ENCODE measurements at regions not wholly inside any gene's neighbourhood (a gene's known extent, or its start where the extent isn't known, plus 50 kb on each side); places are given as distances from the start of the nearest gene placed in this dataset.

DNA sequence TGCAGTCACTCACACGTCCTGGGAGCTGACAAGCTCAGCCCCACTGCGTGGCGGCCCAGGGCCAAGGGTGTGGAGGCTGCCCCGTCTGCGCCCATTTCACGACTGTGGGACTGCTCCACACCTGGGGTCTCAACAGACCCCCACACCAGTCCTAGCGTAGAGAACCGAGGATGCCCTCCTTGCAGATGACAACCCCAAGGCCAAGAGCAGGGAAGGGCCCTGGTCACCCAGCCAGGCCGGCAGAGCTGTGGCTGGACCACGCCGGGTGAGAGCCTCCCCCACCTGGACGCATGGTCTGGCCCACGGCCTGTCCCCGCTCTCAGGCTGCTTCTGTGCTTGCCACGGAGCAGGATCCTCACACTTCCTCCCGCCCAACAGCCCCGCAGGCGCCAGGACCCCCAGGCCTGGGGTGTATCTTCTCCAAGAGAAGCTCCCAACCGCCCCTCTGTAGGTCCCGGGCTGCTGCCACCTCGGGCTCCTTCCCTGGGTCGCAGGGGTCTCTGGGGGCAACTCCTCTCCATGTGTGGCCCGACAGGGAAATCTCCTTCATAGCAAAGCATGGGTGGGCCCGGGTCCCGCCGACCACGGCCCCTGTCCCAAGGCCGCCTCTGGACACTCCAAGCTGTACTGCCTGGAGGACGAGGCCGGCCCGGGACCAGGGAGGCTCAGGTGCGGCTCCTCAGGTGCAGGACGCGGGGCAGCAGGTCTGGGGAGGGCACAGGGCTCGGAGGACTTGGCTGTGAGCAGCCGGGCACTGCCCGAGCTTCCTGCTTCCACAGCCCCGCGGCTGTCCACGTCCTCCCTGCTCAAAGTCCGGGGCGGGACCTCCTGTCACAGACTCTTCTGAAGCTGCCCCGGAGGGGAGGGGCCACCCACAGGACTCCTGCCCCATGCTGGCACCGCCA, 88.8 kb downstream of the FOXL3 start:
- in situ Hi-C loops (cut with HindIII; ENCODE audit: low pct_ligation_motif_present, low sequenced_read_pairs): no loop called here

DNA sequence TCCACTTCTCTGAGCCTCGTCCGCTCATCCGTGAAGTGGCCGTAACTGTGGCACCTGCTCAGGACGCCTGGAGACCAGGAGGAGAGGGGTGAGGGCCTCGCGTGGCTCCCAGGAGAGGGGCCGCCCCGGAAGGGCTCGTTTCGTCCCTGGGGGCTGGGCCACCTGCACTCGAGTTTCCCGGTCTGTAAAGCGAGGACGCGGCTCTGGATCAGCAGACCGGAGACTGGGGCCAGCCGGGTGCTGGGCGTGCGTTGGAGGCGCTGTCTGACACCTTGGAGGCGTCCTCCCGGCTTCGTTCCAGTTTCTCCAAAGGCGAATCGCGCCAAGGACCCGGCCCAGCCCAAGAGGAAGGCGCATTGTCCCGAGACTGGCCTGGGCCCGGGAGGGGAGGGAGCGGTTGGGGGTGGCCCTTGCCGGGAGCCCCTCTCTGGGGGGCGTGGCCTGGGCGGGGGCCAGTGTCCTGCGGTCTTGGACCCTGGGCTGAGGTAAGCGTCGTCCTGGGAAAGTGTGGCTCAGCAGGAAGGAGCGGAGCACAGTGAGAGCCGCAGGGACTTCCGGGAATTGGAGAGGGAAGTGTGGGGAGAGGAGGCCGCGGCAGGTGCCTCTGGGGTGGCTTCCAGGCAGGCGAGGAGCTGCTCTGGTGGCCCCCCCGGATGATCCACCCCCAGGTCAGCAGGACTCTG, 89.6 kb downstream of the FOXL3 start:
- H3K27ac ChIP-seq: no peak overlapping the region
- no peak overlapping the region for H3K4me3 ChIP-seq (ENCODE audit: low read depth, low read length)
- in situ Hi-C loops (cut with HindIII; ENCODE audit: low pct_ligation_motif_present, low sequenced_read_pairs): no loop called here
- DNase-seq: no peak
- TF ChIP-seq, protein P1, sequence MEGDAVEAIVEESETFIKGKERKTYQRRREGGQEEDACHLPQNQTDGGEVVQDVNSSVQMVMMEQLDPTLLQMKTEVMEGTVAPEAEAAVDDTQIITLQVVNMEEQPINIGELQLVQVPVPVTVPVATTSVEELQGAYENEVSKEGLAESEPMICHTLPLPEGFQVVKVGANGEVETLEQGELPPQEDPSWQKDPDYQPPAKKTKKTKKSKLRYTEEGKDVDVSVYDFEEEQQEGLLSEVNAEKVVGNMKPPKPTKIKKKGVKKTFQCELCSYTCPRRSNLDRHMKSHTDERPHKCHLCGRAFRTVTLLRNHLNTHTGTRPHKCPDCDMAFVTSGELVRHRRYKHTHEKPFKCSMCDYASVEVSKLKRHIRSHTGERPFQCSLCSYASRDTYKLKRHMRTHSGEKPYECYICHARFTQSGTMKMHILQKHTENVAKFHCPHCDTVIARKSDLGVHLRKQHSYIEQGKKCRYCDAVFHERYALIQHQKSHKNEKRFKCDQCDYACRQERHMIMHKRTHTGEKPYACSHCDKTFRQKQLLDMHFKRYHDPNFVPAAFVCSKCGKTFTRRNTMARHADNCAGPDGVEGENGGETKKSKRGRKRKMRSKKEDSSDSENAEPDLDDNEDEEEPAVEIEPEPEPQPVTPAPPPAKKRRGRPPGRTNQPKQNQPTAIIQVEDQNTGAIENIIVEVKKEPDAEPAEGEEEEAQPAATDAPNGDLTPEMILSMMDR (IDR thresholded peaks at IDR 0.05; ENCODE audit: low read depth, low read length, missing control alignments): no peak
- H3K36me3 ChIP-seq (replicated peaks): no peaks in the 10 kb centered on the region
- H3K27me3 ChIP-seq (replicated peaks): peaks cover 26% of the 10 kb centered on the region

More for the DNA sequence above, 88.8 kb downstream of the FOXL3 start:
- Histone ChIP-seq H3K27me3 (replicated peaks) (peaks cover 26% of the 10 kb centered on the region), H3K27ac (no peak overlapping the region), H3K4me3 (ENCODE audit: low read depth, low read length) (no peak overlapping the region), H3K36me3 (replicated peaks) (no peaks in the 10 kb centered on the region)
- no peak for DNase-seq
- TF ChIP-seq, protein P1 (IDR thresholded peaks at IDR 0.05; ENCODE audit: low read depth, low read length, missing control alignments): no peak

DNA sequence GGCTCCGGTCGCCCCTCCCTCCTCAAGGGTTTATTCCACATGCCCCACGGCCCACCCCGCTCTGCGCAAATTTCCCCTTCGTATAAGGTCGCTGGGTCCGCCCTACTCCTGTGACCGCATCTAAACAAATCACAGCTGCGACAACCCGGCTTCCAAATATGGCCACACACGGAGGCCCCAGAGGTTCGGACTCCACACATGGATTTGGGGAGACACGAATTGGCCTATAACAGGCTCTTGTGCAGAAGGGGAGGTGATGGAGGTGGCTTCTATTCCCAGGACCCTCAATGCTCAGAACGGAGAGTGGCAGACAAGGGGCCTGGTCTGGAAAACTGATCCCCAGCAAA, 90.1 kb downstream of the FOXL3 start:
- Histone ChIP-seq H3K36me3 (replicated peaks) (no peaks in the 10 kb centered on the region), H3K4me3 (ENCODE audit: low read depth, low read length) (no peak overlapping the region), H3K27ac (no peak overlapping the region), H3K27me3 (replicated peaks) (peaks cover 22% of the 10 kb centered on the region)
- TF ChIP-seq, protein P1 (IDR thresholded peaks at IDR 0.05; ENCODE audit: low read depth, low read length, missing control alignments): no peak
- in situ Hi-C loops (cut with HindIII; ENCODE audit: low pct_ligation_motif_present, low sequenced_read_pairs): no loop called here
- no peak for DNase-seq

DNA sequence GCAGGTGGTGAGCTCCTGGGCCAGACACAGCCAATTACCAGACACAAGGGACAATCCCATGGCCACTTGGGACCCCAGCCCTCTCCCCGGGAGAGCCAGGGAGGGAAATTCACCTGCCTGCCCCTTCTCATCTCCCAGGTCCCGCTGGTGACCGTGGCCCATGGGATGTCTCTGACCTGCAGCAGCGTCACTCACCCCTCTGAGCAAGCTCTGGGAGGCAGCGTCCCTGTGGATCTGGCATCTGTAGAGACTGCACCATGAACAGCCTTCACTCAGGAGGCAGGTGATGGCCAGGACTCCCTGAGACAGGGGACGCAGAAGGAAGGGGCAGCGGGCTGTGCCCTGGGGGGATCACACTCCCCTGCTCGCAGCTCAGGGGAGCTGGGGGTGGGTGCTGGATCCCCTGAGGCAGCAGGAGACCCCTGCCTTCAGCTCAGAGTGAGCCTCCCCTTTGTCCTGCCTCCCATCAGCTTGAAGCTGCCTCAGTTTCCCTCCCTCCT, 90.8 kb downstream of the FOXL3 start:
- H3K27me3 ChIP-seq (replicated peaks): peaks cover 22% of the 10 kb centered on the region
- H3K27ac ChIP-seq: no peak overlapping the region
- in situ Hi-C loops (cut with HindIII; ENCODE audit: low pct_ligation_motif_present, low sequenced_read_pairs): no loop called here
- TF ChIP-seq, protein P1 (IDR thresholded peaks at IDR 0.05; ENCODE audit: low read depth, low read length, missing control alignments): no peak
- no peaks in the 10 kb centered on the region for H3K36me3 ChIP-seq (replicated peaks)
- no peak for DNase-seq
- H3K4me3 ChIP-seq (ENCODE audit: low read depth, low read length): no peak overlapping the region

DNA sequence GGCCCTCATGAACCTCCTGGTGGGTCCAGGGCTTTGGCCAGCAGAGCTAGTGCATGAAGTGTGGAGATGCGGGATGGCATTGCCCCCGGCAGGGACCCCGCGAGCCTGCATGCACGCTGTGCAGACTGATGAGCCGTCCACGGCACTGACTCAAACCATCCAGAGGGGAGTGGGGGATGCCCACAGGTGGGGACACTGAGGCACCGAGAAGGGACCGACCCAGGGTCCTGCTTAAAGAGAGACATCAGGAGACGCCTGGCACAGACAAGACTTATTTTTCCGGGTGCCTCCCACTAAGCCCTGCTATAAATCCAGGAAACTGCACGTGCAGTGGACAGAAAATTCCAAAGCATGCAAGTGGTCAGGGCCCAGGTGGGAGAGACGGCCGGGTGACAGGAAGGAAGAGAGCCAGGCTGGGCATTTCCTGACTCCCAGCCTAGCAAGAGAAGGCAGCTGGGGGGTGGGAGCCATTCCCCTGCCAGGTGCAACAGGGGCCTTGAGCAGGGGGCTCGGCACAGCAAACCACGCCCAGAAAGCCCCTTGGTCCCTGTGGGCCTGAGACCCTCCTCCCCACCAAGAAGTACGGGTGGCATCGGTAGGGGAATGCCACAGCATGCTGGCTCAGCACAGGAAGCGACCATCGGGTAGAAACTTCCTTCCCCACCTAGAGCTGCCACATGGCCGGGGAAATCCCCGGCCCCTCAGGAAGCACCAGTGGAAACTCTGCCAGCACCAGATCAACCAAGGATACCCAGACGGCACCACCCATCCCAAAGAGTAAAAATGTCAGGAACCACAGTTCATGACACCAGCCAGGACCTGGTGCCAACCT, 91.5 kb downstream of the FOXL3 start:
- Histone ChIP-seq H3K27ac (no peak overlapping the region), H3K4me3 (ENCODE audit: low read depth, low read length) (no peak overlapping the region), H3K36me3 (replicated peaks) (no peaks in the 10 kb centered on the region), H3K27me3 (replicated peaks) (peaks cover 22% of the 10 kb centered on the region)
- in situ Hi-C loops (cut with HindIII; ENCODE audit: low pct_ligation_motif_present, low sequenced_read_pairs): no loop called here
- no peak for DNase-seq
- TF ChIP-seq, protein P1 (IDR thresholded peaks at IDR 0.05; ENCODE audit: low read depth, low read length, missing control alignments): no peak

All from brain microvascular endothelial cell (primary cell).